Stomach (tissue), 8 donors: ENCODE measurements at regions not wholly inside any gene's neighbourhood (a gene's known extent, or its start where the extent isn't known, plus 50 kb on each side); places are given as distances from the start of the nearest gene placed in this dataset.

Experiments
- DNase-seq, 2 donors: peaks; one replicate each; pipeline versions ENCODE4 v3.0.0 to v3.0.0-alpha.2; 2013 to 2019
- H3K27ac ChIP-seq, 5 donors: fragments of 200-600 bp in 4 of 5; sonication (generic) in 4 of 5; one replicate each; pipeline ENCODE4 v1.5.1; 2013 to 2019; ENCODE audit warnings: mild to moderate bottlenecking in 1 of 5, moderate library complexity in 1 of 5
- H3K27me3 ChIP-seq, 3 donors: fragments of 200-600 bp; sonication (generic); one replicate each; pipeline ENCODE4 v1.5.1; 2017 to 2019; ENCODE audit warnings: mixed run types in 1 of 3
- H3K36me3 ChIP-seq, 4 donors: fragments of 200-600 bp; sonication (generic); 1 replicate in 3 of 4; 2 replicates in 1 of 4; pipeline ENCODE4 v1.5.1; 2016 to 2019
- H3K4me1 ChIP-seq, 4 donors: fragments of 200-600 bp; sonication (generic); one replicate each; pipeline ENCODE4 v1.5.1; 2016 to 2019
- H3K4me3 ChIP-seq, 4 donors: fragments of 200-600 bp; sonication (generic) in 3 of 4; one replicate each; pipeline ENCODE4 v1.5.1; 2016 to 2019; ENCODE audit warnings: mild to moderate bottlenecking in 1 of 4
- H3K9me3 ChIP-seq, 4 donors: fragments of 200-600 bp; sonication (generic); one replicate each; pipeline ENCODE4 v1.5.1; 2016 to 2019
- CTCF ChIP-seq, 7 experiments: fragments of 450-650 bp in 4 of 7; fragments of 200-600 bp in 3 of 7; sonication (generic) in 3 of 7; IDR thresholded peaks; one replicate each; pipeline ENCODE4 v1.5.1; 2016 to 2019; ENCODE audit warnings: antibody characterized with exemption in 7 of 7, control low read depth in 2 of 7, mild to moderate bottlenecking in 1 of 7
- EP300 ChIP-seq: sonication (generic); formaldehyde crosslinking; IDR thresholded peaks from one replicate; pipeline ENCODE4 v1.6.1; 2017; ENCODE audit warnings: antibody characterized with exemption
- POLR2A ChIP-seq, 4 donors: fragments of 450-650 bp; IDR thresholded peaks; one replicate each; pipeline ENCODE4 v1.6.1; 2016; ENCODE audit warnings: antibody characterized with exemption in 4 of 4, control low read depth in 2 of 4, mild to moderate bottlenecking in 1 of 4, moderate library complexity in 1 of 4
- POLR2AphosphoS5 ChIP-seq, 3 donors: sonication (generic); formaldehyde crosslinking; IDR thresholded peaks; one replicate each; pipeline ENCODE4 v1.6.1; 2016; ENCODE audit warnings: antibody characterized with exemption in 3 of 3
- WGBS, 5 donors: extraction: QIAGEN DNeasy Blood & Tissue Kit in 3 of 5; methylation state at CpG; one replicate each; pipeline versions ENCODE4 v1.1.5 to v1.1.7; 2013 to 2018; 5-methylcytosine and 5-hydroxymethylcytosine counted together
- intact Hi-C: fragments of 100-400 bp; cut with DNase I; formaldehyde crosslinking; loops from one replicate; pipeline ENCODE4 v1.15.1; 2023; ENCODE audit warnings: low total_unique reads
- donor health status: healthy with polysubstance abuse.
- donor health status: Bipolar disorder and iron deficiency.
- donor health status: healthy.

- H3K4me1 ChIP-seq = no peaks in the 10 kb centered on the region
- intact Hi-C loops = no loop called here
- H3K4me3 ChIP-seq = no peak overlapping the region
- H3K9me3 ChIP-seq = peaks cover 0 to 3% (median 0%) of the 10 kb centered on the region in 4 donors
- DNase-seq = peak in 1 of 2 donors; percentile 11
- no peaks in the 10 kb centered on the region for H3K27me3 ChIP-seq
- WGBS, 5 donors = 80 to 89% (median 84%) methylated on average over 1 of the region's 1 CpG
- no peak overlapping the region for H3K27ac ChIP-seq
- TF ChIP-seq CTCF (IDR thresholded peaks at IDR 0.05) (no peak), POLR2A (IDR thresholded peaks at IDR 0.05) (no peak), EP300 (no peak), POLR2AphosphoS5 (IDR thresholded peaks at IDR 0.05) (no peak)
- no peaks in the 10 kb centered on the region for H3K36me3 ChIP-seq
Observed at GRCh38 chr4:117634716-117635115, 399.6 kb upstream of the NDST3 start.

- Histone ChIP-seq H3K4me1 (no peaks in the 10 kb centered on the region), H3K36me3 (no peaks in the 10 kb centered on the region), H3K27ac (no peak overlapping the region), H3K27me3 (no peaks in the 10 kb centered on the region), H3K9me3 (no peaks in the 10 kb centered on the region), H3K4me3 (no peak overlapping the region)
- intact Hi-C loops = no loop called here
- WGBS, 5 donors = 65 to 88% (median 77%) methylated on average over 1 of the region's 1 CpG
- TF ChIP-seq POLR2AphosphoS5 (IDR thresholded peaks at IDR 0.05) (no peak), EP300 (no peak), POLR2A (IDR thresholded peaks at IDR 0.05) (no peak)
- DNase-seq = no peak
Observed at GRCh38 chr4:117637347-117637746, 396.9 kb upstream of the NDST3 start.

- no peak for TF ChIP-seq CTCF (IDR thresholded peaks at IDR 0.05)
- no peak for TF ChIP-seq EP300
- TF ChIP-seq POLR2A (IDR thresholded peaks at IDR 0.05) = no peak
- no peak for TF ChIP-seq POLR2AphosphoS5 (IDR thresholded peaks at IDR 0.05)
- H3K4me1 ChIP-seq = no peaks in the 10 kb centered on the region
- WGBS, 5 donors = 46 to 61% (median 55%) methylated on average over 1 of the region's 1 CpG
- no peak overlapping the region for H3K4me3 ChIP-seq
- intact Hi-C loops = no loop called here
- H3K9me3 ChIP-seq = no peaks in the 10 kb centered on the region
- no peak overlapping the region for H3K27ac ChIP-seq
- no peaks in the 10 kb centered on the region for H3K36me3 ChIP-seq
- no peaks in the 10 kb centered on the region for H3K27me3 ChIP-seq
- no peak for DNase-seq
Observed at GRCh38 chr4:117640836-117641235, 393.4 kb upstream of the NDST3 start.

- no peak for DNase-seq
- TF ChIP-seq POLR2A (IDR thresholded peaks at IDR 0.05) (no peak), CTCF (IDR thresholded peaks at IDR 0.05) (no peak), EP300 (no peak), POLR2AphosphoS5 (IDR thresholded peaks at IDR 0.05) (no peak)
- intact Hi-C loops = no loop called here
- Histone ChIP-seq H3K9me3 (peaks cover 0 to 4% (median 2%) of the 10 kb centered on the region in 4 donors), H3K36me3 (no peaks in the 10 kb centered on the region), H3K27ac (no peak overlapping the region), H3K27me3 (no peaks in the 10 kb centered on the region), H3K4me1 (no peaks in the 10 kb centered on the region), H3K4me3 (no peak overlapping the region)
- 63 to 73% (median 69%) methylated on average over 3 of the region's 3 CpGs for WGBS, 5 donors
Observed at GRCh38 chr4:117641519-117641918, 392.8 kb upstream of the NDST3 start.

GRCh38 chr4:117654079-117654478 is 380.2 kb upstream of the NDST3 start:
- DNase-seq = no peak
- Histone ChIP-seq H3K27me3 (no peaks in the 10 kb centered on the region), H3K9me3 (peaks cover 0 to 5% (median 0%) of the 10 kb centered on the region in 4 donors), H3K36me3 (no peaks in the 10 kb centered on the region), H3K4me3 (no peak overlapping the region), H3K27ac (no peak overlapping the region), H3K4me1 (no peaks in the 10 kb centered on the region)
- TF ChIP-seq EP300 (no peak), POLR2A (IDR thresholded peaks at IDR 0.05) (no peak), POLR2AphosphoS5 (IDR thresholded peaks at IDR 0.05) (no peak), CTCF (IDR thresholded peaks at IDR 0.05) (no peak)
- intact Hi-C loops = no loop called here
- 23 to 44% (median 33%) methylated on average over 2 of the region's 2 CpGs for WGBS, 5 donors
